CD14-positive monocyte (primary cell): ENCODE measurements at regions not wholly inside any gene's neighbourhood (a gene's known extent, or its start where the extent isn't known, plus 50 kb on each side); places are given as distances from the start of the nearest gene placed in this dataset.

ENCODE experiments used
- DNase-seq, 3 donors: peaks; one replicate each; pipeline ENCODE4 v3.0.0-alpha.2; 2011 to 2022
- H2AFZ ChIP-seq: 2 replicates; pipeline ENCODE4 v1.6.0; 2012; ENCODE audit warnings: mild to moderate bottlenecking, low read depth, low read length, inconsistent platforms; ENCODE audit not compliant: insufficient read depth, poor library complexity, severe bottlenecking
- H3K27ac ChIP-seq, 2 donors: 1 replicate in 1 of 2; 2 replicates in 1 of 2; pipeline ENCODE4 v1.5.1; 2012 to 2013; ENCODE audit warnings: low read length in 2 of 2, control low read depth in 1 of 2, inconsistent platforms in 1 of 2, low read depth in 1 of 2, mild to moderate bottlenecking in 1 of 2
- H3K27me3 ChIP-seq, 2 donors: one replicate each; pipeline versions ENCODE4 v1.6.0 to v1.6.1; 2011 to 2013; ENCODE audit warnings: low read length in 2 of 2; ENCODE audit not compliant: control insufficient read depth in 2 of 2, insufficient read depth in 2 of 2
- H3K36me3 ChIP-seq, 2 donors: replicated peaks in 1 of 2; 1 replicate in 1 of 2; 2 replicates in 1 of 2; pipeline versions ENCODE4 v1.5.1 to v1.6.1; 2012 to 2013; ENCODE audit warnings: low read length in 2 of 2, control low read depth in 1 of 2, inconsistent platforms in 1 of 2, mild to moderate bottlenecking in 1 of 2; ENCODE audit not compliant: insufficient read depth in 2 of 2, control insufficient read depth in 1 of 2
- H3K4me1 ChIP-seq, 2 donors: 1 replicate in 1 of 2; 2 replicates in 1 of 2; pipeline versions ENCODE4 v1.5.1 to v1.6.1; 2012 to 2013; ENCODE audit warnings: low read length in 2 of 2, control low read depth in 1 of 2, inconsistent platforms in 1 of 2, mild to moderate bottlenecking in 1 of 2, moderate library complexity in 1 of 2; ENCODE audit not compliant: insufficient read depth in 2 of 2, control insufficient read depth in 1 of 2
- H3K4me2 ChIP-seq: replicated peaks from 2 replicates; pipeline ENCODE3; 2012; ENCODE audit warnings: low read length, moderate library complexity, mild to moderate bottlenecking; ENCODE audit not compliant: poor library complexity, severe bottlenecking; ENCODE audit errors: extremely low read depth
- H3K4me3 ChIP-seq, 3 experiments: fragments of 200-600 bp in 1 of 3; sonication (generic) in 1 of 3; replicated peaks in 1 of 3; 1 replicate in 2 of 3; 2 replicates in 1 of 3; pipeline ENCODE4 v1.5.1; 2011 to 2013; ENCODE audit warnings: low read length in 3 of 3, mild to moderate bottlenecking in 3 of 3, control low read depth in 2 of 3, low read depth in 2 of 3, inconsistent platforms in 1 of 3, moderate library complexity in 1 of 3
- H3K79me2 ChIP-seq: 2 replicates; pipeline ENCODE4 v1.6.0; 2012; ENCODE audit warnings: mild to moderate bottlenecking, control low read depth, inconsistent platforms, low read length, moderate library complexity; ENCODE audit not compliant: insufficient read depth
- H3K9ac ChIP-seq: 2 replicates; pipeline ENCODE4 v1.6.0; 2017; ENCODE audit warnings: low read length, mild to moderate bottlenecking; ENCODE audit not compliant: insufficient read depth, poor library complexity, severe bottlenecking
- H3K9me3 ChIP-seq, 2 donors: replicated peaks in 1 of 2; 1 replicate in 1 of 2; 2 replicates in 1 of 2; pipeline versions ENCODE4 v1.5.1 to v1.6.1; 2012 to 2013; ENCODE audit warnings: low read length in 2 of 2, control low read depth in 1 of 2; ENCODE audit not compliant: control insufficient read depth in 1 of 2, insufficient read depth in 1 of 2
- H4K20me1 ChIP-seq: 2 replicates; pipeline ENCODE4 v1.6.0; 2012; ENCODE audit warnings: mild to moderate bottlenecking, low read length, control low read depth, moderate library complexity; ENCODE audit not compliant: insufficient read depth
- H3K27ac Mint-ChIP-seq, 7 donors: one replicate each; pipeline ENCODE4 v1.8.0; 2020; ENCODE audit warnings: mild to moderate bottlenecking in 7 of 7, mixed read lengths in 7 of 7, moderate library complexity in 6 of 7, inconsistent platforms in 2 of 7
- H3K27me3 Mint-ChIP-seq, 3 donors: one replicate each; pipeline ENCODE4 v1.8.0; 2021 to 2022; ENCODE audit warnings: low read depth in 3 of 3, mild to moderate bottlenecking in 3 of 3, mixed read lengths in 3 of 3, moderate library complexity in 3 of 3, inconsistent platforms in 1 of 3
- H3K36me3 Mint-ChIP-seq, 2 donors: one replicate each; pipeline ENCODE4 v1.8.0; 2020; ENCODE audit warnings: mixed read lengths in 2 of 2, inconsistent platforms in 1 of 2, mild to moderate bottlenecking in 1 of 2
- H3K4me1 Mint-ChIP-seq: one replicate; pipeline ENCODE4 v1.8.0; 2020; ENCODE audit warnings: mild to moderate bottlenecking, mixed read lengths
- H3K4me3 Mint-ChIP-seq, 2 donors: one replicate each; pipeline ENCODE4 v1.8.0; 2020; ENCODE audit warnings: mild to moderate bottlenecking in 2 of 2, mixed read lengths in 2 of 2, moderate library complexity in 1 of 2
- H3K9me3 Mint-ChIP-seq, 7 donors: one replicate each; pipeline ENCODE4 v1.8.0; 2020 to 2022; ENCODE audit warnings: mixed read lengths in 7 of 7, mild to moderate bottlenecking in 6 of 7, moderate library complexity in 6 of 7, inconsistent platforms in 2 of 7
- WGBS: methylation state at CpG from one replicate; pipeline ENCODE4 v1.1.5; 2013; ENCODE audit warnings: missing lambda C conversion rate; ENCODE audit not compliant: insufficient coverage; 5-methylcytosine and 5-hydroxymethylcytosine counted together
- intact Hi-C, 2 donors: fragments of 100-400 bp; cut with micrococcal nuclease; formaldehyde crosslinking; loops; one replicate each; pipeline versions ENCODE4 v1.15.0 to v1.15.1; 2023
- TF ChIP-seq, protein P1 (sequence below): fragments of 200-600 bp; IDR thresholded peaks from one replicate; pipeline ENCODE4 v1.8.0; 2022; ENCODE audit warnings: antibody characterized with exemption, mild to moderate bottlenecking

DNA sequence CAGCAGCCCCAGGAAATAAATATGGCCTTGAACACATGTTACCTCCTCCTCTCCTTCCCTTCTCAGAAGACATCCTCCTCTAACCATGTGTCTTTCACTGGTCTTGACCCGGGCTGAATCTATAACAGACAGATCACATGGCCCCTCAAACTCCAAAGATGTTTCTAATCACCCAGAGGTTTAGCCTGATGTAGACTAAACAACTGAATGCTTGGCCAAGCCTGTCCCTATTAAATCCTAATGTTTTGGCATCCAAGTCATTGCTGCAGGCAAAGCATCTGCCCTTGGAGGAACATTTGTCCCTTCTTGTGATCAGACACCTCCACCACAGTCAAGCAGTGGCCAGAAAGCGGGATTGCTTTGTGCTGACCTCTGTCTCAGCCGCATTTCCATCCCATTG, 65.5 kb downstream of the ANKRD60 start:
- Histone ChIP-seq H3K9me3 (no peaks in the 10 kb centered on the region), H3K36me3 (no peaks in the 10 kb centered on the region), H2AFZ (no peak overlapping the region), H4K20me1 (no peaks in the 10 kb centered on the region), H3K27me3 (no peaks in the 10 kb centered on the region), H3K4me3 (no peak overlapping the region), H3K4me2 (no peak overlapping the region), H3K27ac (no peak overlapping the region), H3K4me1 (no peaks in the 10 kb centered on the region), H3K9ac (no peak overlapping the region), H3K79me2 (no peaks in the 10 kb centered on the region)
- H3K27me3 Mint-ChIP-seq = peaks cover 3 to 11% (median 10%) of the 10 kb centered on the region in 3 donors
- no peak overlapping the region for H3K27ac Mint-ChIP-seq
- TF ChIP-seq, protein P1, sequence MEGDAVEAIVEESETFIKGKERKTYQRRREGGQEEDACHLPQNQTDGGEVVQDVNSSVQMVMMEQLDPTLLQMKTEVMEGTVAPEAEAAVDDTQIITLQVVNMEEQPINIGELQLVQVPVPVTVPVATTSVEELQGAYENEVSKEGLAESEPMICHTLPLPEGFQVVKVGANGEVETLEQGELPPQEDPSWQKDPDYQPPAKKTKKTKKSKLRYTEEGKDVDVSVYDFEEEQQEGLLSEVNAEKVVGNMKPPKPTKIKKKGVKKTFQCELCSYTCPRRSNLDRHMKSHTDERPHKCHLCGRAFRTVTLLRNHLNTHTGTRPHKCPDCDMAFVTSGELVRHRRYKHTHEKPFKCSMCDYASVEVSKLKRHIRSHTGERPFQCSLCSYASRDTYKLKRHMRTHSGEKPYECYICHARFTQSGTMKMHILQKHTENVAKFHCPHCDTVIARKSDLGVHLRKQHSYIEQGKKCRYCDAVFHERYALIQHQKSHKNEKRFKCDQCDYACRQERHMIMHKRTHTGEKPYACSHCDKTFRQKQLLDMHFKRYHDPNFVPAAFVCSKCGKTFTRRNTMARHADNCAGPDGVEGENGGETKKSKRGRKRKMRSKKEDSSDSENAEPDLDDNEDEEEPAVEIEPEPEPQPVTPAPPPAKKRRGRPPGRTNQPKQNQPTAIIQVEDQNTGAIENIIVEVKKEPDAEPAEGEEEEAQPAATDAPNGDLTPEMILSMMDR = no peak
- H3K4me3 Mint-ChIP-seq = no peak overlapping the region
- H3K9me3 Mint-ChIP-seq = no peaks in the 10 kb centered on the region
- WGBS = 100% methylated on average over 1 of the region's 3 CpGs
- intact Hi-C loops = no loop called here
- no peak for DNase-seq
- H3K36me3 Mint-ChIP-seq = no peaks in the 10 kb centered on the region
- no peaks in the 10 kb centered on the region for H3K4me1 Mint-ChIP-seq

DNA sequence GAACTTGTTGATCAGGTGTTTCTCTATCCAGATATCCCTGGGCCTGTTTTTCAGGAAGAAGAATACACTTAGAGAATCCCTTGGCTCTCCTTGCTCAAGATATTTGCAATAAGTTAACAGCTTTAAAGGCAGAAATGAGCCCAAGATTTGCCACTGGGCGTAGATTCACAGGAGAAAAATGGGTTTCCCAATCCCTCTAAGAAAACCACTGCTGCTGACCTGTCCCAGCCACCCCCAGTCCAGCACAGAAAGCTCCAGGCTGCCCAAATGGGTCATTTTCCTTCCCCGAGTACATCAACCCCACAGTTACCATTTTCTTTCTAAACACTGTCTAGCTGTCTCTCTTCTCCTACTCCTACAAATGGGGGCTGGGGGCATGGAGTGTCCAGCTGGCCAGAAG, 67.3 kb downstream of the ANKRD60 start:
- no peaks in the 10 kb centered on the region for H3K36me3 Mint-ChIP-seq
- Histone ChIP-seq H3K79me2 (no peaks in the 10 kb centered on the region), H3K27ac (no peak overlapping the region), H3K36me3 (no peaks in the 10 kb centered on the region), H3K9me3 (no peaks in the 10 kb centered on the region), H3K9ac (no peak overlapping the region), H3K4me2 (no peak overlapping the region), H3K4me1 (no peaks in the 10 kb centered on the region), H3K27me3 (no peaks in the 10 kb centered on the region), H4K20me1 (no peaks in the 10 kb centered on the region), H3K4me3 (no peak overlapping the region), H2AFZ (no peak overlapping the region)
- peaks cover 5 to 13% (median 7%) of the 10 kb centered on the region in 3 donors for H3K27me3 Mint-ChIP-seq
- H3K27ac Mint-ChIP-seq = no peak overlapping the region
- WGBS = 93% methylated on average over 2 of the region's 2 CpGs
- H3K4me3 Mint-ChIP-seq = no peak overlapping the region
- no peak for DNase-seq
- intact Hi-C loops = no loop called here
- TF ChIP-seq, protein P1 = no peak
- no peaks in the 10 kb centered on the region for H3K9me3 Mint-ChIP-seq
- no peaks in the 10 kb centered on the region for H3K4me1 Mint-ChIP-seq
